ENCODE measurements at regions not wholly inside any gene's neighbourhood (a gene's known extent, or its start where the extent isn't known, plus 50 kb on each side); places are given as distances from the start of the nearest gene placed in this dataset.

DNA sequence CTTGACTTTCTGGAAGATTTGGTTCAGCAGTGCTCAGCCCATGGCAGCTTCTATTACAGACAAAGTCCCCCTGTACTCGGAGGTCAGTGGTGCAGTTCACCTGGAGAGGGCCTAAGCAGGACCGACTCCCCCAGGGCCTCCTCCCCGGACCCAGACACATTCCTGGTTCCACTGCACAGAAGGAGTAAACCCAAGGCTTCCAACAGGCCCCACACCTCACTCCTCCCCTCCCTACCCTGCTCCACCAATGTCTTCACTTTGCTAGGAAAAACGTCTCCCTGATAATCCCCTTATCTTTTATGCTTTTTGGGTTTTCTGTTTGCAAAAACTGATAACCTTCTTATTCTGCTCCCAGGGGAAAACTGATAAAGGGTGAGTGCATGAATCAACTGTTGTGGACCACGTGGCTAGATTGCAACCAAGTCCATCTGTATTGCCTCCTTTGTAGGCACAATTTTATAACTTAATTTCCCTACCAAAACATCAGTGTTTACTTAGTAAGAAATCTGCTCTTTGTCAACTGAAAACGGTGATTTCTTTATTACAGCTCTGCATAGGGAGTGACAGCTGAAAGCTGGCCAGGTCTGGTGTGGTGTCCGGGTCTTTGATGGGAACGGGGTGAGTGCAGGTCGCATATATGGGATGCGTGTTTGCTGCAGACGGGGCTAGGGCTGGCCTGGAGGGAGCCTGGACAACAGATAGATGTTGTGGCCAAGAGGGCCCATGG, 202.5 kb downstream of the GLI2 start:
- no peak overlapping the region for H3K4me3 ChIP-seq
- CTCF ChIA-PET: no interaction called here

DNA sequence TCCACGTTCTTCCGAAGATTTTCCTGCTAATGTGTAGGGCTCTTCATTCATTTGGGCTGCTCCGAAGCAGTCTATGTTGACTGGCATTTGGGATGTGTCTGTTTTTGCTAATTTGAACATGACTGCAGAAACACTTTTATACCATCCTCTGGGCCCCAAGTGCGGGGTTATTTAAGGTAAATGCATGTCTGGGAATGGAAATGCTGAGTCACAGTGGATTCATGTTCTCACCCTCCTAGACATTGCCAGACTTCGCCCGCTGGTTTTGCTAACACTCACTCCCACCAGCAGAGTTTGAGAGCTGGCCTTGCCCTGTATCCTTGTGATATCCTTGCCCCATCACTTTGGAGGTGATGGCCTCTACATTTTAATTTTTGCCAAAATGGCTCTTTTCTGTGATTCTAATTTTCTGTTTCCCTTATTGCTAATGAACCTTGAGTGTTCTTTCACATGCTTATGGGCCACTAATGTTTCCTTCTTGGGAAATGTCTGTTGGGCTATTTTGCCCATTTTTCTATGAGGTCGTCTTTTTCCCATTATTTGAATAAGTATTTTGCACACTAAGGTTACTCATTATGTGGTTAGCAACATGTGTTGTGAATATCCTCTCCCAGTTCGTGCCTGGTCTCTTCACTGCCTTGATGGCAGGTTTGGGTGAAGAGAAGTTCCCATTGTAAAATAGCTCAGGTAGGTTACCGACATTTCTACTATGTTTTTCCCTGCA, 204.1 kb downstream of the GLI2 start:
- no peak overlapping the region for H3K27ac ChIP-seq
- ChIA-PET POLR2A (ENCODE audit: unreplicated experiment) (interaction anchor here (0.6 kb wide), 1 partner anchor 39 kb away, joined by 11 read pairs; no protein-coding TSS in a partner anchor), CTCF (no interaction called here)
- DNase-seq: no peak
- peaks cover 11% of the 10 kb centered on the region for H3K4me1 ChIP-seq (replicated peaks; ENCODE audit: insufficient read depth)
- no peaks in the 10 kb centered on the region for H3K9me2 ChIP-seq (ENCODE audit: insufficient read depth)
- H3K4me3 ChIP-seq: no peak overlapping the region
- H3K79me2 ChIP-seq (ENCODE audit: low read depth): no peaks in the 10 kb centered on the region
- no peak for TF ChIP-seq EZH2 (IDR thresholded peaks at IDR 0.05; ENCODE audit: low read depth)
- TF ChIP-seq, protein P1, sequence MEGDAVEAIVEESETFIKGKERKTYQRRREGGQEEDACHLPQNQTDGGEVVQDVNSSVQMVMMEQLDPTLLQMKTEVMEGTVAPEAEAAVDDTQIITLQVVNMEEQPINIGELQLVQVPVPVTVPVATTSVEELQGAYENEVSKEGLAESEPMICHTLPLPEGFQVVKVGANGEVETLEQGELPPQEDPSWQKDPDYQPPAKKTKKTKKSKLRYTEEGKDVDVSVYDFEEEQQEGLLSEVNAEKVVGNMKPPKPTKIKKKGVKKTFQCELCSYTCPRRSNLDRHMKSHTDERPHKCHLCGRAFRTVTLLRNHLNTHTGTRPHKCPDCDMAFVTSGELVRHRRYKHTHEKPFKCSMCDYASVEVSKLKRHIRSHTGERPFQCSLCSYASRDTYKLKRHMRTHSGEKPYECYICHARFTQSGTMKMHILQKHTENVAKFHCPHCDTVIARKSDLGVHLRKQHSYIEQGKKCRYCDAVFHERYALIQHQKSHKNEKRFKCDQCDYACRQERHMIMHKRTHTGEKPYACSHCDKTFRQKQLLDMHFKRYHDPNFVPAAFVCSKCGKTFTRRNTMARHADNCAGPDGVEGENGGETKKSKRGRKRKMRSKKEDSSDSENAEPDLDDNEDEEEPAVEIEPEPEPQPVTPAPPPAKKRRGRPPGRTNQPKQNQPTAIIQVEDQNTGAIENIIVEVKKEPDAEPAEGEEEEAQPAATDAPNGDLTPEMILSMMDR (conservative IDR thresholded peaks at IDR 0.05): no peak
- no peaks in the 10 kb centered on the region for H4K20me1 ChIP-seq (ENCODE audit: insufficient read depth)
- H3K9me3 ChIP-seq (ENCODE audit: insufficient read depth, low read depth): no peaks in the 10 kb centered on the region
- H3F3A ChIP-seq (ENCODE audit: insufficient read depth, low read depth): peaks cover 11% of the 10 kb centered on the region
- H2AFZ ChIP-seq: no peak overlapping the region
- H3K4me2 ChIP-seq: no peak overlapping the region
- no TSS peak for BruUV-seq (replicated peaks)
- H3K36me3 ChIP-seq (ENCODE audit: low read depth): no peaks in the 10 kb centered on the region
- intact Hi-C loops (cut with micrococcal nuclease; ENCODE audit: unreplicated experiment): loop anchor here (5.0 kb wide), 2 partner anchors 133 to 147 kb away; no protein-coding TSS in a partner anchor
- H3K27me3 ChIP-seq (ENCODE audit: insufficient read depth, low read depth): no peaks in the 10 kb centered on the region

More for the DNA sequence above, 202.5 kb downstream of the GLI2 start:
- DNase-seq: no peak
- H3K9me3 ChIP-seq (ENCODE audit: insufficient read depth, low read depth): no peaks in the 10 kb centered on the region
- peaks cover 11% of the 10 kb centered on the region for H3F3A ChIP-seq (ENCODE audit: insufficient read depth, low read depth)
- H4K20me1 ChIP-seq (ENCODE audit: insufficient read depth): no peaks in the 10 kb centered on the region
- no peak overlapping the region for H3K4me2 ChIP-seq
- no peak for TF ChIP-seq EZH2 (IDR thresholded peaks at IDR 0.05; ENCODE audit: low read depth)
- TF ChIP-seq, protein P1 (conservative IDR thresholded peaks at IDR 0.05): no peak
- H3K79me2 ChIP-seq (ENCODE audit: low read depth): no peaks in the 10 kb centered on the region
- H3K4me1 ChIP-seq (replicated peaks; ENCODE audit: insufficient read depth): peaks cover 25% of the 10 kb centered on the region
- H3K27ac ChIP-seq: no peak overlapping the region
- no peak overlapping the region for H2AFZ ChIP-seq
- no peaks in the 10 kb centered on the region for H3K27me3 ChIP-seq (ENCODE audit: insufficient read depth, low read depth)
- H3K36me3 ChIP-seq (ENCODE audit: low read depth): no peaks in the 10 kb centered on the region
- POLR2A ChIA-PET (ENCODE audit: unreplicated experiment): no interaction called here
- BruUV-seq (replicated peaks): no TSS peak
- H3K9me2 ChIP-seq (ENCODE audit: insufficient read depth): no peaks in the 10 kb centered on the region
- intact Hi-C loops (cut with micrococcal nuclease; ENCODE audit: unreplicated experiment): loop anchor here (5.0 kb wide), 2 partner anchors 134 to 146 kb away; no protein-coding TSS in a partner anchor

DNA sequence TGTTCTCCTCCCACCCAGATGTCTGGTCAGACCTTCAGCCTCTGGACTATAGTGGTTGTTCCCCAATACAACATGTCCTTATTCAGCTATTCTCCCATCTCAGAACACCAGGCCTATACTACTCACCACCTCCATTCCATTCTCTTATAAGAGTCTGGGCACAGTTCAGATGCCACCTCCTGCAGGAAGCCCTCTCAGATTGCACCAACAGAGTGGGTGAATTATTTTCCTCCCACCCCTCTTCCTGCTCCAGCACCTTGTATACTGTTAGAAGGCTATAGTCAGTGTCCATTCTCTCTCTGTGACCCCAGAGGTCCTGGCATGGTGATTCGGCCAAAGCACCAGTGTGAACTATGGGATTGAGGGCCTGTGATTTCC, 204.6 kb downstream of the GLI2 start:
- POLR2A ChIA-PET (ENCODE audit: unreplicated experiment): interaction anchor here (0.6 kb wide), 1 partner anchor 39 kb away, joined by 11 read pairs; no protein-coding TSS in a partner anchor
- H3K4me1 ChIP-seq (replicated peaks; ENCODE audit: insufficient read depth): peaks cover 5% of the 10 kb centered on the region
- no peaks in the 10 kb centered on the region for H3K79me2 ChIP-seq (ENCODE audit: low read depth)

More for the DNA sequence above, 204.6 kb downstream of the GLI2 start:
- DNase-seq: no peak
- no peak overlapping the region for H2AFZ ChIP-seq
- no peaks in the 10 kb centered on the region for H4K20me1 ChIP-seq (ENCODE audit: insufficient read depth)
- no TSS peak for BruUV-seq (replicated peaks)
- no peaks in the 10 kb centered on the region for H3K9me3 ChIP-seq (ENCODE audit: insufficient read depth, low read depth)
- H3K27me3 ChIP-seq (ENCODE audit: insufficient read depth, low read depth): no peaks in the 10 kb centered on the region
- no peak overlapping the region for H3K27ac ChIP-seq
- intact Hi-C loops (cut with micrococcal nuclease; ENCODE audit: unreplicated experiment): no loop called here
- H3K36me3 ChIP-seq (ENCODE audit: low read depth): no peaks in the 10 kb centered on the region
- peaks cover 7% of the 10 kb centered on the region for H3F3A ChIP-seq (ENCODE audit: insufficient read depth, low read depth)
- H3K9me2 ChIP-seq (ENCODE audit: insufficient read depth): no peaks in the 10 kb centered on the region
- no peak overlapping the region for H3K4me2 ChIP-seq
- H3K4me3 ChIP-seq: no peak overlapping the region
- CTCF ChIA-PET: no interaction called here
- TF ChIP-seq EZH2 (IDR thresholded peaks at IDR 0.05; ENCODE audit: low read depth): no peak
- TF ChIP-seq, protein P1 (conservative IDR thresholded peaks at IDR 0.05): no peak
